ENCODE measurements at regions not wholly inside any gene's neighbourhood (a gene's known extent, or its start where the extent isn't known, plus 50 kb on each side); places are given as distances from the start of the nearest gene placed in this dataset.
"Not testable (repeated sequence)": the region's sequence is repeated elsewhere in the genome, so short reads cannot be mapped to it uniquely, and the experiment has no call there.

GRCh38 chr5:40227366-40227765, 452.3 kb upstream of the PTGER4 start:
- no peaks in the 10 kb centered on the region for H4K20me1 ChIP-seq (ENCODE audit: low read length)
- ChIA-PET POLR2A (ENCODE audit: unreplicated experiment) (no interaction called here), CTCF (no interaction called here)
- BruUV-seq (replicated peaks): no TSS peak
- H3K36me3 ChIP-seq (ENCODE audit: low read depth, low read length): no peaks in the 10 kb centered on the region
- H3K4me1 ChIP-seq (ENCODE audit: insufficient read depth, low read length): peaks cover 37% of the 10 kb centered on the region
- no peaks in the 10 kb centered on the region for H3K27me3 ChIP-seq (ENCODE audit: low read length)
- no peaks in the 10 kb centered on the region for H3K9me2 ChIP-seq (replicated peaks; ENCODE audit: low read length)
- H3K4me3 ChIP-seq (ENCODE audit: low read length): no peak overlapping the region
- H3K4me2 ChIP-seq (ENCODE audit: low read length): no peak overlapping the region
- H3K9me3 ChIP-seq (ENCODE audit: low read length): no peaks in the 10 kb centered on the region
- no peak overlapping the region for H2AFZ ChIP-seq (ENCODE audit: low read length)
- ATAC-seq (no peak), DNase-seq (no peak)
- no peaks in the 10 kb centered on the region for H3K79me2 ChIP-seq (ENCODE audit: low read length)
- H3K9ac ChIP-seq (ENCODE audit: low read length): no peak overlapping the region
- intact Hi-C loops (cut with micrococcal nuclease): loop anchor here (10.0 kb wide), 2 partner anchors 183 to 513 kb away; no protein-coding TSS in a partner anchor
- TF ChIP-seq EZH2phosphoT487 (IDR thresholded peaks at IDR 0.05; ENCODE audit: borderline replicate concordance, low read length) (no peak), CTCF (conservative IDR thresholded peaks at IDR 0.05; ENCODE audit: low read depth, low read length) (no peak)
- peaks cover 5% of the 10 kb centered on the region for H3F3A ChIP-seq (ENCODE audit: low read length, unreplicated experiment)
- no peak overlapping the region for H3K27ac ChIP-seq (ENCODE audit: low read length)

GRCh38 chr5:40226906-40227305, 452.8 kb upstream of the PTGER4 start:
- ATAC-seq (no peak), DNase-seq (no peak)
- POLR2A ChIA-PET (ENCODE audit: unreplicated experiment): no interaction called here
- Histone ChIP-seq H3K9me2 (replicated peaks; ENCODE audit: low read length) (no peaks in the 10 kb centered on the region), H3K36me3 (ENCODE audit: low read depth, low read length) (no peaks in the 10 kb centered on the region), H3K79me2 (ENCODE audit: low read length) (no peaks in the 10 kb centered on the region), H3K4me2 (ENCODE audit: low read length) (no peak overlapping the region), H3K9me3 (ENCODE audit: low read length) (no peaks in the 10 kb centered on the region), H3K4me1 (ENCODE audit: insufficient read depth, low read length) (peaks cover 41% of the 10 kb centered on the region), H4K20me1 (ENCODE audit: low read length) (no peaks in the 10 kb centered on the region), H3K9ac (ENCODE audit: low read length) (no peak overlapping the region), H3K27ac (ENCODE audit: low read length) (no peak overlapping the region), H3K27me3 (ENCODE audit: low read length) (no peaks in the 10 kb centered on the region), H3F3A (ENCODE audit: low read length, unreplicated experiment) (peaks cover 5% of the 10 kb centered on the region), H2AFZ (ENCODE audit: low read length) (no peak overlapping the region), H3K4me3 (ENCODE audit: low read length) (no peak overlapping the region)
- BruUV-seq (replicated peaks): no TSS peak
- intact Hi-C loops (cut with micrococcal nuclease): loop anchor here (10.0 kb wide), 2 partner anchors 182 to 512 kb away; no protein-coding TSS in a partner anchor
- CTCF ChIA-PET: no interaction called here
- TF ChIP-seq CTCF (conservative IDR thresholded peaks at IDR 0.05; ENCODE audit: low read depth, low read length) (no peak), EZH2 (IDR thresholded peaks at IDR 0.05; ENCODE audit: low read length, unreplicated experiment) (no peak)

GRCh38 chr5:40225147-40225546, 454.6 kb upstream of the PTGER4 start:
- BruUV-seq (replicated peaks); ATAC-seq: not testable (repeated sequence)
- intact Hi-C loops (cut with micrococcal nuclease): loop anchor here (10.0 kb wide), 2 partner anchors 180 to 510 kb away; no protein-coding TSS in a partner anchor

More at GRCh38 chr5:40225147-40225546, 454.6 kb upstream of the PTGER4 start:
- H3K79me2 ChIP-seq (ENCODE audit: low read length); H2AFZ ChIP-seq (ENCODE audit: low read length); H4K20me1 ChIP-seq (ENCODE audit: low read length); H3K4me2 ChIP-seq (ENCODE audit: low read length); POLR2A ChIA-PET (ENCODE audit: unreplicated experiment); H3F3A ChIP-seq (ENCODE audit: low read length, unreplicated experiment); DNase-seq; H3K27ac ChIP-seq (ENCODE audit: low read length); H3K36me3 ChIP-seq (ENCODE audit: low read depth, low read length); H3K9ac ChIP-seq (ENCODE audit: low read length); H3K9me3 ChIP-seq (ENCODE audit: low read length); CTCF ChIA-PET; H3K9me2 ChIP-seq (replicated peaks; ENCODE audit: low read length); H3K27me3 ChIP-seq (ENCODE audit: low read length); H3K4me3 ChIP-seq (ENCODE audit: low read length): not testable (repeated sequence)
- H3K4me1 ChIP-seq (ENCODE audit: insufficient read depth, low read length): peaks cover 37% of the 10 kb centered on the region
